HepG2 (cell line): ENCODE measurements at regions not wholly inside any gene's neighbourhood (a gene's known extent, or its start where the extent isn't known, plus 50 kb on each side); places are given as distances from the start of the nearest gene placed in this dataset.

ENCODE experiments used
- ATAC-seq: fragments of 200-7000 bp; cut with Tn5 transposase; 3 replicates; pipeline ENCODE4 v1.9.1; 2020; ENCODE audit warnings: mild to moderate bottlenecking, moderate library complexity
- BruUV-seq: library from RNA; stranded (reverse); fragments of 400-500 nt; replicated peaks from 2 replicates; lab custom pipeline; 2021; lab: Mats Ljungman, UMichigan
- CTCF ChIA-PET: fragments of 300-600 bp; formaldehyde crosslinking; extraction: SDS; loops from one replicate; lab custom pipeline; 2021; ENCODE audit warnings: low total read pairs, inconsistent platforms, low intra/inter-chr PET ratio; lab: Yijun Ruan, JAX
- POLR2A ChIA-PET: fragments of 350-600 bp; sonication (Branson Sonifier 250); formaldehyde crosslinking; loops from one replicate; lab custom pipeline; 2020; ENCODE audit warnings: antibody characterized with exemption, inconsistent platforms; lab: Yijun Ruan, JAX
- DNase-seq: peaks from one replicate; pipeline ENCODE4 v3.0.0-alpha.2; 2015; ENCODE audit warnings: low spot score
- FAIRE-seq: peaks from 3 replicates; lab custom pipeline; 2011; peaks lifted over from hg19 to GRCh38; lab: Jason Lieb, UNC
- H2AFZ ChIP-seq: one replicate; pipeline ENCODE4 v1.6.1; 2011; ENCODE audit warnings: low read length, inconsistent platforms
- H3K27ac ChIP-seq: fragments of 300-600 bp; 3 replicates; pipeline ENCODE4 v1.8.0; 2011; ENCODE audit warnings: mixed run types, mild to moderate bottlenecking, mixed read lengths, low read length, inconsistent platforms; ENCODE audit not compliant: insufficient read depth; ENCODE audit errors: extremely low read length
- H3K27me3 ChIP-seq, 2 experiments: fragments of 200-600 bp in 1 of 2; 2 replicates in 1 of 2; 3 replicates in 1 of 2; pipeline versions ENCODE4 v1.6.0 to v1.8.0; 2011; ENCODE audit warnings: low read length in 2 of 2, mild to moderate bottlenecking in 2 of 2, moderate library complexity in 2 of 2, inconsistent platforms in 1 of 2; ENCODE audit not compliant: insufficient read depth in 2 of 2, control insufficient read depth in 1 of 2
- H3K36me3 ChIP-seq, 2 experiments: fragments of 200-600 bp in 1 of 2; replicated peaks in 1 of 2; 2 replicates in 1 of 2; 3 replicates in 1 of 2; pipeline versions ENCODE4 v1.5.1 to v1.8.0; 2011; ENCODE audit warnings: low read length in 2 of 2, inconsistent platforms in 1 of 2; ENCODE audit not compliant: insufficient read depth in 2 of 2, control insufficient read depth in 1 of 2
- H3K4me1 ChIP-seq: 2 replicates; pipeline ENCODE4 v1.5.1; 2012; ENCODE audit warnings: low read length, inconsistent platforms; ENCODE audit not compliant: insufficient read depth
- H3K4me2 ChIP-seq: 2 replicates; pipeline ENCODE4 v1.6.0; 2011; ENCODE audit warnings: low read depth, low read length, inconsistent platforms
- H3K4me3 ChIP-seq, 3 experiments: fragments of 200-600 bp in 1 of 3; sonication (generic), shearing (Covaris generic) in 1 of 3; replicated peaks in 1 of 3; 2 replicates each; pipeline ENCODE4 v1.5.1; 2011 to 2016; ENCODE audit warnings: low read length in 3 of 3, inconsistent platforms in 2 of 3, low read depth in 2 of 3, mild to moderate bottlenecking in 2 of 3, control low read depth in 1 of 3, mixed read lengths in 1 of 3; ENCODE audit not compliant: insufficient read depth in 1 of 3
- H3K79me2 ChIP-seq: one replicate; pipeline ENCODE4 v1.6.1; 2011; ENCODE audit warnings: low read length, inconsistent platforms; ENCODE audit not compliant: insufficient read depth
- H3K9ac ChIP-seq: 2 replicates; pipeline ENCODE4 v1.6.0; 2011; ENCODE audit warnings: mild to moderate bottlenecking, low read depth, low read length, inconsistent platforms; ENCODE audit not compliant: insufficient read depth
- H3K9me3 ChIP-seq: 2 replicates; pipeline ENCODE4 v1.5.1; 2012; ENCODE audit warnings: mild to moderate bottlenecking, low read length
- H4K20me1 ChIP-seq: 2 replicates; pipeline ENCODE4 v1.6.0; 2011; ENCODE audit warnings: inconsistent platforms, mild to moderate bottlenecking, low read length, moderate library complexity; ENCODE audit not compliant: insufficient read depth
- KAT2B ChIP-seq: fragments of 150-350 bp; IDR thresholded peaks from 2 replicates; pipeline ENCODE4 v1.6.1; 2014; ENCODE audit warnings: low read depth, low read length, borderline replicate concordance
- KLF9 ChIP-seq: IDR thresholded peaks from 2 replicates; pipeline ENCODE4 v1.6.1; 2016; ENCODE audit warnings: low read depth
- NFIB ChIP-seq: sonication (generic); formaldehyde crosslinking; IDR thresholded peaks from 2 replicates; pipeline ENCODE4 v1.9.0; 2021; ENCODE audit warnings: missing genetic modification reagents, mild to moderate bottlenecking, borderline replicate concordance
- PAF1 ChIP-seq: IDR thresholded peaks from 2 replicates; pipeline ENCODE4 v1.6.1; 2016; ENCODE audit warnings: missing genetic modification reagents, missing compliant biosample characterization
- RARA ChIP-seq: IDR thresholded peaks from 2 replicates; pipeline ENCODE4 v1.6.1; 2016; ENCODE audit warnings: missing genetic modification reagents, missing compliant biosample characterization
- TRIM22 ChIP-seq: fragments of 450-650 bp; IDR thresholded peaks from 2 replicates; pipeline ENCODE4 v1.6.1; 2017
- TRIM24 ChIP-seq: sonication (generic); formaldehyde crosslinking; IDR thresholded peaks from 2 replicates; pipeline ENCODE4 v1.8.0; 2022; ENCODE audit warnings: mild to moderate bottlenecking, missing genetic modification reagents
- WIZ ChIP-seq: sonication (generic); formaldehyde crosslinking; IDR thresholded peaks from 2 replicates; pipeline ENCODE4 v1.5.1; 2020; ENCODE audit warnings: mild to moderate bottlenecking, missing genetic modification reagents
- ZNF282 ChIP-seq: fragments of 450-650 bp; IDR thresholded peaks from 2 replicates; pipeline ENCODE4 v1.6.1; 2018; ENCODE audit not compliant: partially characterized antibody
- ZNF33A ChIP-seq: sonication (generic); formaldehyde crosslinking; IDR thresholded peaks from 2 replicates; pipeline ENCODE4 v1.5.1; 2020; ENCODE audit warnings: missing genetic modification reagents, mild to moderate bottlenecking, moderate library complexity, borderline replicate concordance
- ZNF570 ChIP-seq: sonication (generic); formaldehyde crosslinking; IDR thresholded peaks from 2 replicates; pipeline ENCODE4 v1.4.0; 2020; ENCODE audit warnings: mild to moderate bottlenecking, missing genetic modification reagents, borderline replicate concordance
- ZNF770 ChIP-seq: sonication (generic); formaldehyde crosslinking; IDR thresholded peaks from 2 replicates; pipeline ENCODE4 v1.5.0; 2020; ENCODE audit warnings: mild to moderate bottlenecking, missing genetic modification reagents
- ZNF776 ChIP-seq: sonication (generic); formaldehyde crosslinking; IDR thresholded peaks from 2 replicates; pipeline ENCODE4 v1.4.0; 2020; ENCODE audit warnings: mild to moderate bottlenecking, missing genetic modification reagents
- WGBS: methylation state at CpG from one replicate; pipeline ENCODE4 v1.1.6; 2017; ENCODE audit warnings: low lambda C conversion rate; 5-methylcytosine and 5-hydroxymethylcytosine counted together
- in situ Hi-C: cut with HindIII; loops from 2 replicates; pipeline ENCODE4 v1.10.0; 2017; ENCODE audit warnings: low pct_unique_long_range_greater_than_20kb; ENCODE audit not compliant: extremely low pct_ligation_motif_present
- intact Hi-C: fragments of 100-400 bp; cut with micrococcal nuclease; formaldehyde crosslinking; loops from one replicate; pipeline ENCODE4 v1.10.0; 2022; ENCODE audit not compliant: unreplicated experiment

- no peaks in the 10 kb centered on the region for H3K79me2 ChIP-seq
- H3K27me3 ChIP-seq: no peaks in the 10 kb centered on the region
- intact Hi-C loops (no loop called here), in situ Hi-C loops (no loop called here)
- no peaks in the 10 kb centered on the region for H3K36me3 ChIP-seq
- no peaks in the 10 kb centered on the region for H3K4me1 ChIP-seq
- ChIA-PET CTCF (no interaction called here), POLR2A (no interaction called here)
- ATAC-seq (no peak), FAIRE-seq (no peak), DNase-seq (no peak)
- no peak overlapping the region for H3K4me3 ChIP-seq
- no peak for TF ChIP-seq PAF1
- no peak for TF ChIP-seq WIZ (CRISPR knock-in tag)
- no peak for TF ChIP-seq ZNF33A (CRISPR knock-in tag)
- no peak for TF ChIP-seq NFIB (CRISPR knock-in tag)
- TF ChIP-seq KLF9: no peak
- TF ChIP-seq ZNF282: no peak
- TF ChIP-seq TRIM24 (CRISPR knock-in tag): no peak
- TF ChIP-seq ZNF776 (CRISPR knock-in tag): no peak
- TF ChIP-seq RARA (CRISPR knock-in tag): no peak
- no peaks in the 10 kb centered on the region for H4K20me1 ChIP-seq
- H3K27ac ChIP-seq: no peak overlapping the region
- no peak overlapping the region for H2AFZ ChIP-seq
- no peak overlapping the region for H3K4me2 ChIP-seq
- WGBS: 3% methylated on average over 2 of the region's 2 CpGs
- H3K9ac ChIP-seq: no peak overlapping the region
- H3K9me3 ChIP-seq: no peaks in the 10 kb centered on the region
- no TSS peak for BruUV-seq
Measured at GRCh38 chr14:51168215-51168613, 71.8 kb upstream of the TMX1 start.

GRCh38 chr14:51173863-51174262 lies 66.2 kb upstream of the TMX1 start:
- H3K4me2 ChIP-seq: no peak overlapping the region
- H2AFZ ChIP-seq: no peak overlapping the region
- in situ Hi-C loops (no loop called here), intact Hi-C loops (no loop called here)
- no peaks in the 10 kb centered on the region for H3K9me3 ChIP-seq
- 0% methylated on average over 1 of the region's 1 CpG for WGBS
- CTCF ChIA-PET: no interaction called here
- H3K36me3 ChIP-seq: no peaks in the 10 kb centered on the region
- no peak for TF ChIP-seq TRIM22
- no peak for TF ChIP-seq KAT2B
- TF ChIP-seq ZNF570: no peak
- TF ChIP-seq ZNF770: no peak
- no peak overlapping the region for H3K27ac ChIP-seq
- BruUV-seq: no TSS peak
- no peaks in the 10 kb centered on the region for H4K20me1 ChIP-seq
- no peak for DNase-seq
- POLR2A ChIA-PET: no interaction called here
- H3K4me1 ChIP-seq: no peaks in the 10 kb centered on the region
- FAIRE-seq: no peak
- no peak overlapping the region for H3K9ac ChIP-seq
- no peaks in the 10 kb centered on the region for H3K79me2 ChIP-seq
- H3K27me3 ChIP-seq: no peaks in the 10 kb centered on the region
- ATAC-seq: no peak
- no peak overlapping the region for H3K4me3 ChIP-seq
